ENCODE measurements at regions not wholly inside any gene's neighbourhood (a gene's known extent, or its start where the extent isn't known, plus 50 kb on each side); places are given as distances from the start of the nearest gene placed in this dataset.
A peak's percentile ranks its signal among the peaks of the same experiment; 100 is the strongest.

DNA sequence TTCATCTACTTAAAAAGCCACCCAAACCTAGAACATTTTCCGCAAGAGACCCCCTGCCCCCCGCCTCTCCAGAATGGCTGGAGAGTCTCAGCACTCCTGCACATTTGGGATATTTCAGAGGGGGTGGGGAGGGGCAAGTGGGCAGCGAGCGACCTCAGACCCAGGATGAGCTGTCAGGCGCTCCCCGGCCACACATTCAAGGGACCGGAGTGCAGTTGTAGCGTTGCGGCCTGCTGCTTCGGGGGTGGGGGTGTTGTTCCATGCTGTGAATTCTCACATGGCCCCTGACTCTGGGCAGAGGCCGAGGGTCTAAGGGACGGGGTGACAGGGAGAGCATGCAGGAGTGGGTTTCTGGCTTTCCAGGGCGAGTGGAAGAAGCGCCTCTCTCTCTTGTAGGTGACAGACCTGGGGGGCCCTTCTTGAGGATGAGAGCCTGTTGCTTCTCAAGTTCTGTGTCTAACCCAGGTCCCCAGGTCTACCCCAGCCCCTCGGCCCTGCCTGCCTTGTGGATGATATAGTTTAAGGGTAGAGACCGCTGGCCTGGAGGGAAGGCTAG is 231.2 kb downstream of the SEC14L1 start:
- H3K9me3 ChIP-seq (ENCODE audit: control extremely low read depth in 1 of 5, control insufficient read depth in 4 of 5, insufficient read depth in 2 of 5, low read depth in 1 of 5, low read length in 4 of 5): no peaks in the 10 kb centered on the region
- H3K27me3 ChIP-seq (replicated peaks in 2 of 5; ENCODE audit: control insufficient read depth in 4 of 5, insufficient read depth in 5 of 5, low read length in 4 of 5): no peaks in the 10 kb centered on the region
- CTCF ChIA-PET: interaction anchor here (1.2 to 5.2 kb wide), 3 partner anchors 11 to 40 kb away, joined by 3 to 21 read pairs (median 3); no protein-coding TSS in a partner anchor
- H3K27ac ChIP-seq (ENCODE audit: insufficient read depth in 1 of 2, low read depth in 1 of 2, low read length in 2 of 2, poor library complexity in 1 of 2, severe bottlenecking in 2 of 2): peak overlapping the region; percentile 21 to 89
- 65% methylated on average over 15 of the region's 16 CpGs for WGBS (ENCODE audit: insufficient coverage)
- H3K4me1 ChIP-seq (ENCODE audit: control extremely low read depth in 1 of 4, control insufficient read depth in 4 of 4, insufficient read depth in 4 of 4, low read length in 3 of 4): peaks cover 12 to 72% (median 51%) of the 10 kb centered on the region in 4 experiments
- POLR2A ChIA-PET: interaction anchor here (0.8 to 1.6 kb wide), 3 partner anchors 15 to 43 kb away, joined by 3 to 5 read pairs (median 4); no protein-coding TSS in a partner anchor
- H3K36me3 ChIP-seq (ENCODE audit: control insufficient read depth in 4 of 4, insufficient read depth in 4 of 4, low read length in 3 of 4): no peaks in the 10 kb centered on the region
- peak overlapping the region in 5 of 7 experiments; percentile 54 to 95 (median 88) for H3K4me3 ChIP-seq (ENCODE audit: control insufficient read depth in 1 of 7, extremely low read depth in 1 of 7, insufficient read depth in 4 of 7, low read depth in 2 of 7, low read length in 6 of 7)
- DNase-seq: no peak

DNA sequence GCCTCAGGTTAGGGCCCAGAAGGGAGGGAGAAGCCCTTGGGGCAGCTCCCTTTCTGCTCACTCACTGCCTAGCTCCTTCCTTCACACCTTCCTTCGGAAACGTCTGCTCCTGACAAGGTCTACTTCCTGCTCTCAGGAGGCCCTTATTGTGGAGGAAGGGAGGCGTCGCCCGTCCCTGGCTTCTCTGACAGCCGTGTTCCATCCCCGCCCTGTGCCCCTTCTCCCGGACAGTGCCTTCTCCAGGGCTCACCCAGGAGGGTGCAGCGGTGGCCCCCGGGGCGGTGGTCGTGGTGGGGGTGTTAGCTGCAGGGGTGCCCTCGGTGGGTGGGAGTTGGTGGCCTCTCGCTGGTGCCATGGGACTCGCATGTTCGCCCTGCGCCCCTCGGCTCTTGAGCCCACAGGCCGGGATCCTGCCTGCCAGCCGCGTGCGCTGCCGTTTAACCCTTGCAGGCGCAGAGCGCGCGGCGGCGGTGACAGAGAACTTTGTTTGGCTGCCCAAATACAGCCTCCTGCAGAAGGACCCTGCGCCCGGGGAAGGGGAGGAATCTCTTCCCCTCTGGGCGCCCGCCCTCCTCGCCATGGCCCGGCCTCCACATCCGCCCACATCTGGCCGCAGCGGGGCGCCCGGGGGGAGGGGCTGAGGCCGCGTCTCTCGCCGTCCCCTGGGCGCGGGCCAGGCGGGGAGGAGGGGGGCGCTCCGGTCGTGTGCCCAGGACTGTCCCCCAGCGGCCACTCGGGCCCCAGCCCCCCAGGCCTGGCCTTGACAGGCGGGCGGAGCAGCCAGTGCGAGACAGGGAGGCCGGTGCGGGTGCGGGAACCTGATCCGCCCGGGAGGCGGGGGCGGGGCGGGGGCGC is 231.9 kb downstream of the SEC14L1 start:
- H3K27ac ChIP-seq (ENCODE audit: insufficient read depth in 1 of 2, low read depth in 1 of 2, low read length in 2 of 2, poor library complexity in 1 of 2, severe bottlenecking in 2 of 2): peak overlapping the region; percentile 21 to 89
- DNase-seq: peak; percentile 67 to 86 (median 80)
- no peaks in the 10 kb centered on the region for H3K9me3 ChIP-seq (ENCODE audit: control extremely low read depth in 1 of 5, control insufficient read depth in 4 of 5, insufficient read depth in 2 of 5, low read depth in 1 of 5, low read length in 4 of 5)
- 0% methylated on average over 29 of the region's 64 CpGs for WGBS (ENCODE audit: insufficient coverage)
- ChIA-PET CTCF (interaction anchor here (1.5 to 5.2 kb wide), 3 partner anchors 12 to 41 kb away, joined by 3 to 21 read pairs (median 18); no protein-coding TSS in a partner anchor), POLR2A (interaction anchor here (0.8 to 1.6 kb wide), 3 partner anchors 14 to 44 kb away, joined by 3 to 5 read pairs (median 4); no protein-coding TSS in a partner anchor)
- H3K36me3 ChIP-seq (ENCODE audit: control insufficient read depth in 4 of 4, insufficient read depth in 4 of 4, low read length in 3 of 4): no peaks in the 10 kb centered on the region
- peak overlapping the region; percentile 13 to 95 (median 87) for H3K4me3 ChIP-seq (ENCODE audit: control insufficient read depth in 1 of 7, extremely low read depth in 1 of 7, insufficient read depth in 4 of 7, low read depth in 2 of 7, low read length in 6 of 7)
- no peaks in the 10 kb centered on the region for H3K27me3 ChIP-seq (replicated peaks in 2 of 5; ENCODE audit: control insufficient read depth in 4 of 5, insufficient read depth in 5 of 5, low read length in 4 of 5)
- peaks cover 12 to 76% (median 52%) of the 10 kb centered on the region in 4 experiments for H3K4me1 ChIP-seq (ENCODE audit: control extremely low read depth in 1 of 4, control insufficient read depth in 4 of 4, insufficient read depth in 4 of 4, low read length in 3 of 4)

DNA sequence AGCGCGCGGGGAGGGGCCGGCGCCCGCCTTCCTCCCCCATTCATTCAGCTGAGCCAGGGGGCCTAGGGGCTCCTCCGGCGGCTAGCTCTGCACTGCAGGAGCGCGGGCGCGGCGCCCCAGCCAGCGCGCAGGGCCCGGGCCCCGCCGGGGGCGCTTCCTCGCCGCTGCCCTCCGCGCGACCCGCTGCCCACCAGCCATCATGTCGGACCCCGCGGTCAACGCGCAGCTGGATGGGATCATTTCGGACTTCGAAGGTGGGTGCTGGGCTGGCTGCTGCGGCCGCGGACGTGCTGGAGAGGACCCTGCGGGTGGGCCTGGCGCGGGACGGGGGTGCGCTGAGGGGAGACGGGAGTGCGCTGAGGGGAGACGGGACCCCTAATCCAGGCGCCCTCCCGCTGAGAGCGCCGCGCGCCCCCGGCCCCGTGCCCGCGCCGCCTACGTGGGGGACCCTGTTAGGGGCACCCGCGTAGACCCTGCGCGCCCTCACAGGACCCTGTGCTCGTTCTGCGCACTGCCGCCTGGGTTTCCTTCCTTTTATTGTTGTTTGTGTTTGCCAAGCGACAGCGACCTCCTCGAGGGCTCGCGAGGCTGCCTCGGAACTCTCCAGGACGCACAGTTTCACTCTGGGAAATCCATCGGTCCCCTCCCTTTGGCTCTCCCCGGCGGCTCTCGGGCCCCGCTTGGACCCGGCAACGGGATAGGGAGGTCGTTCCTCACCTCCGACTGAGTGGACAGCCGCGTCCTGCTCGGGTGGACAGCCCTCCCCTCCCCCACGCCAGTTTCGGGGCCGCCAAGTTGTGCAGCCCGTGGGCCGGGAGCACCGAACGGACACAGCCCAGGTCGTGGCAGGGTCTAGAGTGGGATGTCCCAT is 232.8 kb downstream of the SEC14L1 start:
- Histone ChIP-seq H3K4me3 (ENCODE audit: control insufficient read depth in 1 of 7, extremely low read depth in 1 of 7, insufficient read depth in 4 of 7, low read depth in 2 of 7, low read length in 6 of 7) (peak overlapping the region; percentile 82 to 95 (median 88)), H3K36me3 (ENCODE audit: control insufficient read depth in 4 of 4, insufficient read depth in 4 of 4, low read length in 3 of 4) (no peaks in the 10 kb centered on the region), H3K27ac (ENCODE audit: insufficient read depth in 1 of 2, low read depth in 1 of 2, low read length in 2 of 2, poor library complexity in 1 of 2, severe bottlenecking in 2 of 2) (peak overlapping the region; percentile 80 to 89), H3K9me3 (ENCODE audit: control extremely low read depth in 1 of 5, control insufficient read depth in 4 of 5, insufficient read depth in 2 of 5, low read depth in 1 of 5, low read length in 4 of 5) (no peaks in the 10 kb centered on the region), H3K4me1 (ENCODE audit: control extremely low read depth in 1 of 4, control insufficient read depth in 4 of 4, insufficient read depth in 4 of 4, low read length in 3 of 4) (peaks cover 12 to 84% (median 55%) of the 10 kb centered on the region in 4 experiments), H3K27me3 (replicated peaks in 2 of 5; ENCODE audit: control insufficient read depth in 4 of 5, insufficient read depth in 5 of 5, low read length in 4 of 5) (no peaks in the 10 kb centered on the region)
- DNase-seq: peak; percentile 71 to 86 (median 85)
- WGBS (ENCODE audit: insufficient coverage): under 1% methylated on average over 62 of the region's 90 CpGs
- POLR2A ChIA-PET: interaction anchor here (1.0 to 2.1 kb wide), 4 partner anchors 14 to 45 kb away, joined by 4 to 7 read pairs (median 4); no protein-coding TSS in a partner anchor
- CTCF ChIA-PET: interaction anchor here (0.8 to 5.2 kb wide), 13 partner anchors 12 to 55 kb away, joined by 3 to 21 read pairs (median 5); no protein-coding TSS in a partner anchor

DNA sequence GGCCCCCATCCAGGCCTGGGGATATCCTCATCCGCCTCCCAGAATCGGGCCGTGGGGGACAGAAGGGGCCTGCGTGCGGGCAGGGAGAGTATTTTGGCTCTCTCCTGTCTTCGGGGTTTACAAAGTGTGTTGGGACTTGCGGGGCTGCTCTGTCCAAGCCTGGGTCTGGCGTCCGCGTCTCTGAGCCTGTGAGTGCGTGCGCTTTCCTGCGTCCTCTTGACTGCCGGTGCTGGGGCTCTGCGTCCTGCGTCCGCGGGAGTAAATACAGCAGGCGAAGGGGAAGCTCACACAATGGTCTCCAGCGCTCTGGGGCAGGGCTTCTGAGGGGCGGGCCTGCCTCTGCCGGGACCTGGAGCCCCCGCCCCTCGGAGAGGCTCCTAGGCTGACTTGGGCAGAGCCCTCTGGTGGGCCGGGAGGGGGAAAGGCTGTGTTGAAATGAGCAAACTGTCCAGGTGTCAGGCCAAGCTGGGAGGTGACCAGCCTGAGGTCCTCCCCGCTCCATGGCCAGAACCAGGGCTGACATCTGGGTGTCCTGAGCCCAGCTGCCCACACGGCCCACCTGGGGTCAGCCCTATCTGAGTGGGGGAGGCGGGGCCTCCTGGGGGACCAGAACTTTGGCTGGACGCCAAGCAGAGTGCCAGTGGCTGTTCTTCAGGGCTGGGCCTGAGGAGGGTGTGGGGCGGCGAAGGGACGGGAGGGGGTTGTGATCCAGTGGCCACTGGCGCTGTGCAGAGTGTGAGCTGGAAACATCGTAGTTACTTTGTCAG is 233.6 kb downstream of the SEC14L1 start:
- H3K9me3 ChIP-seq (ENCODE audit: control extremely low read depth in 1 of 5, control insufficient read depth in 4 of 5, insufficient read depth in 2 of 5, low read depth in 1 of 5, low read length in 4 of 5): no peaks in the 10 kb centered on the region
- H3K27me3 ChIP-seq (replicated peaks in 2 of 5; ENCODE audit: control insufficient read depth in 4 of 5, insufficient read depth in 5 of 5, low read length in 4 of 5): no peaks in the 10 kb centered on the region
- peaks cover 0 to 6% (median 0%) of the 10 kb centered on the region in 4 experiments for H3K36me3 ChIP-seq (ENCODE audit: control insufficient read depth in 4 of 4, insufficient read depth in 4 of 4, low read length in 3 of 4)
- CTCF ChIA-PET: interaction anchor here (0.8 to 5.2 kb wide), 17 partner anchors 13 to 120 kb away, joined by 3 to 21 read pairs (median 4); no protein-coding TSS in a partner anchor
- WGBS (ENCODE audit: insufficient coverage): 3% methylated on average over 33 of the region's 34 CpGs
- peak overlapping the region; percentile 80 to 89 for H3K27ac ChIP-seq (ENCODE audit: insufficient read depth in 1 of 2, low read depth in 1 of 2, low read length in 2 of 2, poor library complexity in 1 of 2, severe bottlenecking in 2 of 2)
- peak; percentile 91 to 94 (median 92) for DNase-seq
- H3K4me1 ChIP-seq (ENCODE audit: control extremely low read depth in 1 of 4, control insufficient read depth in 4 of 4, insufficient read depth in 4 of 4, low read length in 3 of 4): peaks cover 12 to 90% (median 55%) of the 10 kb centered on the region in 4 experiments
- POLR2A ChIA-PET: interaction anchor here (0.7 to 2.1 kb wide), 6 partner anchors 12 to 234 kb away, joined by 3 to 7 read pairs (median 4); partner anchors contain the start of gene SEC14L1
- peak overlapping the region; percentile 82 to 95 (median 88) for H3K4me3 ChIP-seq (ENCODE audit: control insufficient read depth in 1 of 7, extremely low read depth in 1 of 7, insufficient read depth in 4 of 7, low read depth in 2 of 7, low read length in 6 of 7)

DNA sequence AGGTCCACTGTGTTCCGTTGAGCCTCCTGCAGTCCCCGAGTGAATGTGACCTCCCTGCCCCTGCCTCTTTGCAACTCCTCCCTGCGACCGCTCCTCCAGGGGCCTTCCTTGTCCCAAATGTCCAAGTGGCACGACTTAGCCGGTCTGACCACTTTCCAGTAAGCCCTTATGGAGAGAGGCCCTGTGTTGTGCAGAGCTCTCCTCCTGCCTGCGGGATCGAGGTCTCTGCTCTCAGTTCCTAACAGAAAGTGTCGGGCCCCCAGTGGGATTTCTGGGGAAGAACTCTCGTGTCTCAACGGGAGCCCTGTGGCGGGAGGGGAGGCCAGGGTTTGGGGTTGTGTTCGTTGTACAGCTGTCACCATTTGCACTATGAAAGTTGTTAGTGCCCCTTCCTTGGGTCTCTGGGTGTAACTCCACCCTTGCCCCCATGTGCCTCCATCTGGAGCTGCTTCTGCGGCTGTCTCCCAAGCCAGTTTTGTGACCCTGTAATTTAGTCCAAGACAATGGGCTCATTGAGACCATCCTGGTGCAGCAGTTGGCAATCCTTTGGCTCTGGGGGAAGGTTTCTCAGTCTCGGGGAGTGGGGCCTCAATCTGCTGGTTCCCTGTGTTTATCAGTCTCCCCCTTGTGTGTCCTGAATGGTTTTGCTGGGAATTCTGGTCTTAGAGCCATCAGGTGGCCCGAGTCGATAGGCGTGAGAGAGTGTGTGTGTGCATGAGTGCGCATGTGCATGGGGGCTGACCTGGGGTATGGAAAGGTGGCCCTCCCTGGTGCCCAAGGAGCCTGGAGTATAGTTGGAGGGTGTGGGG is 234.5 kb downstream of the SEC14L1 start:
- peaks cover 12 to 84% (median 55%) of the 10 kb centered on the region in 4 experiments for H3K4me1 ChIP-seq (ENCODE audit: control extremely low read depth in 1 of 4, control insufficient read depth in 4 of 4, insufficient read depth in 4 of 4, low read length in 3 of 4)
- ChIA-PET CTCF (interaction anchor here (0.9 to 5.2 kb wide), 15 partner anchors 12 to 119 kb away, joined by 3 to 21 read pairs (median 4); no protein-coding TSS in a partner anchor), POLR2A (interaction anchor here (1.3 to 2.1 kb wide), 2 partner anchors 14 to 16 kb away, joined by 4 to 7 read pairs; no protein-coding TSS in a partner anchor)
- peak overlapping the region in 5 of 7 experiments; percentile 87 to 95 (median 89) for H3K4me3 ChIP-seq (ENCODE audit: control insufficient read depth in 1 of 7, extremely low read depth in 1 of 7, insufficient read depth in 4 of 7, low read depth in 2 of 7, low read length in 6 of 7)
- DNase-seq: no peak
- H3K9me3 ChIP-seq (ENCODE audit: control extremely low read depth in 1 of 5, control insufficient read depth in 4 of 5, insufficient read depth in 2 of 5, low read depth in 1 of 5, low read length in 4 of 5): no peaks in the 10 kb centered on the region
- no peaks in the 10 kb centered on the region for H3K27me3 ChIP-seq (replicated peaks in 2 of 5; ENCODE audit: control insufficient read depth in 4 of 5, insufficient read depth in 5 of 5, low read length in 4 of 5)
- WGBS (ENCODE audit: insufficient coverage): 71% methylated on average over 17 of the region's 19 CpGs
- H3K36me3 ChIP-seq (ENCODE audit: control insufficient read depth in 4 of 4, insufficient read depth in 4 of 4, low read length in 3 of 4): peaks cover 0 to 8% (median 0%) of the 10 kb centered on the region in 4 experiments
- no peak overlapping the region for H3K27ac ChIP-seq (ENCODE audit: insufficient read depth in 1 of 2, low read depth in 1 of 2, low read length in 2 of 2, poor library complexity in 1 of 2, severe bottlenecking in 2 of 2)
